CD4-positive, alpha-beta memory T cell (primary cell): ENCODE measurements at regions not wholly inside any gene's neighbourhood (a gene's known extent, or its start where the extent isn't known, plus 50 kb on each side); places are given as distances from the start of the nearest gene placed in this dataset.
"Not testable (repeated sequence)": the region's sequence is repeated elsewhere in the genome, so short reads cannot be mapped to it uniquely, and the experiment has no call there.

Experiments used
- CTCF ChIA-PET: fragments of 350-600 bp; sonication (Branson Sonifier 250); formaldehyde crosslinking; loops from one replicate; lab custom pipeline; 2021; ENCODE audit warnings: inconsistent platforms; ENCODE audit not compliant: partially characterized antibody; lab: Charles Lee
- POLR2A ChIA-PET: fragments of 350-600 bp; sonication (Branson Sonifier 250); formaldehyde crosslinking; loops from one replicate; lab custom pipeline; 2021; ENCODE audit not compliant: partially characterized antibody; lab: Charles Lee
- DNase-seq, 5 donors: peaks; one replicate each; pipeline versions ENCODE4 v3.0.0 to v3.0.0-alpha.2; 2020 to 2022; ENCODE audit warnings: mixed read lengths in 1 of 5
- H3K27ac ChIP-seq: one replicate; pipeline ENCODE4 v1.7.0; 2013; ENCODE audit warnings: low read depth, low read length
- H3K27me3 ChIP-seq: 2 replicates; pipeline ENCODE4 v1.7.0; 2013; ENCODE audit warnings: mild to moderate bottlenecking, low read length, moderate library complexity; ENCODE audit not compliant: insufficient read depth
- H3K36me3 ChIP-seq: 2 replicates; pipeline ENCODE4 v1.7.0; 2013; ENCODE audit warnings: mild to moderate bottlenecking, low read length, moderate library complexity; ENCODE audit not compliant: insufficient read depth
- H3K4me1 ChIP-seq: 2 replicates; pipeline ENCODE4 v1.7.0; 2013; ENCODE audit warnings: mild to moderate bottlenecking, low read length, moderate library complexity; ENCODE audit not compliant: insufficient read depth
- H3K4me3 ChIP-seq, 2 donors: one replicate each; pipeline ENCODE4 v1.7.0; 2013; ENCODE audit warnings: low read length in 2 of 2, mild to moderate bottlenecking in 1 of 2
- H3K9me3 ChIP-seq, 2 donors: one replicate each; pipeline ENCODE4 v1.7.0; 2013; ENCODE audit warnings: low read length in 2 of 2, control low read depth in 1 of 2; ENCODE audit not compliant: control insufficient read depth in 1 of 2
- H3K27ac Mint-ChIP-seq, 7 donors: one replicate each; pipeline ENCODE4 v1.8.0; 2020 to 2021; ENCODE audit warnings: mixed read lengths in 7 of 7, mild to moderate bottlenecking in 6 of 7, inconsistent platforms in 3 of 7, moderate library complexity in 3 of 7
- H3K27me3 Mint-ChIP-seq, 2 donors: one replicate each; pipeline ENCODE4 v1.8.0; 2020 to 2021; ENCODE audit warnings: mixed read lengths in 2 of 2
- H3K36me3 Mint-ChIP-seq, 2 donors: one replicate each; pipeline ENCODE4 v1.8.0; 2020 to 2021; ENCODE audit warnings: mixed read lengths in 2 of 2, inconsistent platforms in 1 of 2, mild to moderate bottlenecking in 1 of 2
- H3K4me1 Mint-ChIP-seq, 4 donors: one replicate each; pipeline ENCODE4 v1.8.0; 2020 to 2021; ENCODE audit warnings: mixed read lengths in 4 of 4, mild to moderate bottlenecking in 1 of 4
- H3K4me3 Mint-ChIP-seq, 8 donors: one replicate each; pipeline ENCODE4 v1.8.0; 2020 to 2021; ENCODE audit warnings: mixed read lengths in 8 of 8, mild to moderate bottlenecking in 7 of 8, moderate library complexity in 6 of 8, inconsistent platforms in 3 of 8
- H3K9me3 Mint-ChIP-seq, 8 donors: one replicate each; pipeline ENCODE4 v1.8.0; 2020 to 2021; ENCODE audit warnings: mixed read lengths in 8 of 8, mild to moderate bottlenecking in 5 of 8, inconsistent platforms in 3 of 8, moderate library complexity in 1 of 8
- intact Hi-C: fragments of 100-400 bp; cut with micrococcal nuclease; formaldehyde crosslinking; loops from one replicate; pipeline ENCODE4 v1.15.1; 2023

- no peak for DNase-seq
- Histone ChIP-seq H3K27ac (no peak overlapping the region), H3K4me1 (no peaks in the 10 kb centered on the region), H3K4me3 (no peak overlapping the region), H3K27me3 (no peaks in the 10 kb centered on the region), H3K36me3 (no peaks in the 10 kb centered on the region), H3K9me3 (no peaks in the 10 kb centered on the region)
- intact Hi-C loops: no loop called here
- Mint-ChIP-seq H3K4me3 (no peak overlapping the region), H3K27ac (no peak overlapping the region), H3K27me3 (peaks cover 4 to 8% of the 10 kb centered on the region in 2 donors), H3K36me3 (no peaks in the 10 kb centered on the region), H3K4me1 (no peaks in the 10 kb centered on the region), H3K9me3 (peaks cover 0 to 6% (median 3%) of the 10 kb centered on the region in 8 donors)
- POLR2A ChIA-PET: no interaction called here
- CTCF ChIA-PET: interaction anchor here (2.0 kb wide), 1 partner anchor 9 kb away, joined by 5 read pairs; no protein-coding TSS in a partner anchor
Measured at GRCh38 chr6:140388192-140388802, 1013.8 kb upstream of the CITED2 start.

GRCh38 chr6:140385679-140386078, 1011.2 kb upstream of the CITED2 start:
- Mint-ChIP-seq H3K27me3 (peaks cover 6 to 9% of the 10 kb centered on the region in 2 donors), H3K36me3 (no peaks in the 10 kb centered on the region), H3K9me3 (peaks cover 0 to 6% (median 3%) of the 10 kb centered on the region in 8 donors), H3K27ac (no peak overlapping the region), H3K4me1 (no peaks in the 10 kb centered on the region), H3K4me3 (no peak overlapping the region)
- POLR2A ChIA-PET: no interaction called here
- intact Hi-C loops: no loop called here
- no peaks in the 10 kb centered on the region for H3K36me3 ChIP-seq
- H3K27ac ChIP-seq: no peak overlapping the region
- H3K9me3 ChIP-seq: no peaks in the 10 kb centered on the region
- no peaks in the 10 kb centered on the region for H3K27me3 ChIP-seq
- DNase-seq: no peak
- no peak overlapping the region for H3K4me3 ChIP-seq
- CTCF ChIA-PET: no interaction called here
- H3K4me1 ChIP-seq: no peaks in the 10 kb centered on the region

GRCh38 chr6:140382355-140382754, 1007.9 kb upstream of the CITED2 start:
- Mint-ChIP-seq H3K36me3 (no peaks in the 10 kb centered on the region), H3K27ac (no peak overlapping the region), H3K4me3 (no peak overlapping the region), H3K9me3 (peaks cover 0 to 6% (median 3%) of the 10 kb centered on the region in 8 donors), H3K4me1 (no peaks in the 10 kb centered on the region), H3K27me3 (peaks cover 4 to 9% of the 10 kb centered on the region in 2 donors)
- POLR2A ChIA-PET: no interaction called here
- no peak overlapping the region for H3K4me3 ChIP-seq
- DNase-seq: no peak
- no peaks in the 10 kb centered on the region for H3K9me3 ChIP-seq
- H3K27me3 ChIP-seq: no peaks in the 10 kb centered on the region
- H3K27ac ChIP-seq: no peak overlapping the region
- no peaks in the 10 kb centered on the region for H3K4me1 ChIP-seq
- intact Hi-C loops: no loop called here
- CTCF ChIA-PET: no interaction called here
- H3K36me3 ChIP-seq: no peaks in the 10 kb centered on the region

- no peak overlapping the region for H3K4me3 Mint-ChIP-seq
- Histone ChIP-seq H3K27ac (no peak overlapping the region), H3K36me3 (no peaks in the 10 kb centered on the region), H3K27me3 (no peaks in the 10 kb centered on the region), H3K4me3 (no peak overlapping the region), H3K9me3 (no peaks in the 10 kb centered on the region), H3K4me1 (no peaks in the 10 kb centered on the region)
- DNase-seq: no peak
- ChIA-PET CTCF (no interaction called here), POLR2A (no interaction called here)
- H3K27ac Mint-ChIP-seq: peak overlapping the region in 1 of 7 donors; percentile 4
- no peaks in the 10 kb centered on the region for H3K36me3 Mint-ChIP-seq
- H3K4me1 Mint-ChIP-seq: no peaks in the 10 kb centered on the region
- peaks cover 0 to 2% (median 2%) of the 10 kb centered on the region in 8 donors for H3K9me3 Mint-ChIP-seq
- peaks cover 4 to 5% of the 10 kb centered on the region in 2 donors for H3K27me3 Mint-ChIP-seq
- intact Hi-C loops: no loop called here
Measured at GRCh38 chr6:140380427-140381218, 1006.2 kb upstream of the CITED2 start.

DNA sequence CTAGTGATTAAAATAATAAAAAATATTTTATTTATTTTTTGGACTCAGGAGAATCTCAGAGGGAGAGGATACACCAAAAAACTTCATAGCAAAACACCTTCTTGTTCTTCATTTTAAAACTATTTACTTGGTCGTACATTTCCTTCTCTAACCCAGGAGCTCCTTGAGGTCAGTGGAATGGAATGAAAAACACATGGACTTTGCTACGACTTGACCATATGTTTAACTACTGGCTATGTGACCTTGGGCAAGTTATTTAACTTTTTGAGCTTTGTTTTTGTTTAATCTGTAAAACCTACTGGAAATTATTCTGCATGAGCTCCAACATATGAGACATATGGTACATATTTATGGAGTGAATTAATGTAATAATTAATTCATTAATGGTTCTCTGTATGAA, 1005.5 kb upstream of the CITED2 start:
- CTCF ChIA-PET: no interaction called here
- H3K36me3 Mint-ChIP-seq: no peaks in the 10 kb centered on the region
- POLR2A ChIA-PET: no interaction called here

GRCh38 chr6:140376209-140376608, 1001.8 kb upstream of the CITED2 start:
- DNase-seq: no peak
- Mint-ChIP-seq H3K4me1 (no peaks in the 10 kb centered on the region), H3K27me3 (peaks cover 0 to 3% of the 10 kb centered on the region in 2 donors), H3K36me3 (no peaks in the 10 kb centered on the region), H3K9me3 (peaks cover 0 to 3% (median 0%) of the 10 kb centered on the region in 8 donors), H3K4me3 (no peak overlapping the region), H3K27ac (no peak overlapping the region)
- POLR2A ChIA-PET: no interaction called here
- no peaks in the 10 kb centered on the region for H3K27me3 ChIP-seq
- intact Hi-C loops: no loop called here
- no peaks in the 10 kb centered on the region for H3K9me3 ChIP-seq
- H3K4me3 ChIP-seq: no peak overlapping the region
- CTCF ChIA-PET: no interaction called here
- H3K27ac ChIP-seq: no peak overlapping the region
- H3K4me1 ChIP-seq: no peaks in the 10 kb centered on the region
- no peaks in the 10 kb centered on the region for H3K36me3 ChIP-seq

More for the DNA sequence above, 1005.5 kb upstream of the CITED2 start:
- Mint-ChIP-seq H3K27ac (no peak overlapping the region), H3K9me3 (peaks cover 0 to 2% (median 0%) of the 10 kb centered on the region in 8 donors), H3K4me3 (no peak overlapping the region), H3K27me3 (peaks cover 4 to 5% of the 10 kb centered on the region in 2 donors), H3K4me1 (no peaks in the 10 kb centered on the region)
- no peak for DNase-seq
- no peaks in the 10 kb centered on the region for H3K27me3 ChIP-seq
- no peak overlapping the region for H3K27ac ChIP-seq
- no peak overlapping the region for H3K4me3 ChIP-seq
- H3K36me3 ChIP-seq: no peaks in the 10 kb centered on the region
- intact Hi-C loops: no loop called here
- no peaks in the 10 kb centered on the region for H3K9me3 ChIP-seq
- H3K4me1 ChIP-seq: no peaks in the 10 kb centered on the region

GRCh38 chr6:140373728-140374127, 999.3 kb upstream of the CITED2 start:
- H3K4me1 ChIP-seq, H3K4me3 Mint-ChIP-seq, POLR2A ChIA-PET, CTCF ChIA-PET, H3K27ac Mint-ChIP-seq, H3K4me3 ChIP-seq, intact Hi-C loops, H3K4me1 Mint-ChIP-seq, H3K27me3 Mint-ChIP-seq, DNase-seq, H3K9me3 ChIP-seq, H3K36me3 ChIP-seq, H3K27ac ChIP-seq, H3K27me3 ChIP-seq, H3K9me3 Mint-ChIP-seq, H3K36me3 Mint-ChIP-seq: not testable (repeated sequence)
